Astrocyte (in vitro differentiated cells and primary cell): ENCODE measurements at regions not wholly inside any gene's neighbourhood (a gene's known extent, or its start where the extent isn't known, plus 50 kb on each side); places are given as distances from the start of the nearest gene placed in this dataset.

Experiments used
- DNase-seq: peaks from one replicate; pipeline ENCODE4 v3.0.0-alpha.2; 2010; ENCODE audit warnings: low read depth
- FAIRE-seq: peaks from 2 replicates; lab custom pipeline; 2011; peaks lifted over from hg19 to GRCh38; lab: Jason Lieb, UNC
- H2AFZ ChIP-seq: 2 replicates; pipeline ENCODE4 v1.6.0; 2012; ENCODE audit warnings: low read depth, low read length, inconsistent platforms
- H3K27ac ChIP-seq: 2 replicates; pipeline ENCODE4 v1.5.1; 2011; ENCODE audit warnings: low read depth, low read length, inconsistent platforms
- H3K27me3 ChIP-seq: 2 replicates; pipeline ENCODE4 v1.6.0; 2011; ENCODE audit warnings: low read length, inconsistent platforms; ENCODE audit not compliant: insufficient read depth
- H3K36me3 ChIP-seq: 2 replicates; pipeline ENCODE4 v1.5.1; 2011; ENCODE audit warnings: low read length, inconsistent platforms; ENCODE audit not compliant: insufficient read depth
- H3K4me1 ChIP-seq: 2 replicates; pipeline ENCODE4 v1.5.1; 2011; ENCODE audit warnings: low read length, inconsistent platforms; ENCODE audit not compliant: insufficient read depth
- H3K4me2 ChIP-seq: 2 replicates; pipeline ENCODE4 v1.6.0; 2012; ENCODE audit warnings: low read length, inconsistent platforms
- H3K4me3 ChIP-seq: 2 replicates; pipeline ENCODE4 v1.5.1; 2011; ENCODE audit warnings: low read depth, mild to moderate bottlenecking, low read length, inconsistent platforms; ENCODE audit not compliant: insufficient read depth
- H3K79me2 ChIP-seq: 2 replicates; pipeline ENCODE4 v1.6.0; 2012; ENCODE audit warnings: mild to moderate bottlenecking, low read length, inconsistent platforms; ENCODE audit not compliant: insufficient read depth
- H3K9ac ChIP-seq: 2 replicates; pipeline ENCODE4 v1.6.0; 2012; ENCODE audit warnings: mild to moderate bottlenecking, low read length, inconsistent platforms
- H3K9me3 ChIP-seq: 2 replicates; pipeline ENCODE4 v1.5.1; 2012; ENCODE audit warnings: low read depth, mild to moderate bottlenecking, low read length, inconsistent platforms; ENCODE audit not compliant: insufficient read depth
- H4K20me1 ChIP-seq: 2 replicates; pipeline ENCODE4 v1.6.0; 2012; ENCODE audit warnings: low read length, inconsistent platforms; ENCODE audit not compliant: insufficient read depth
- H3K27ac Mint-ChIP-seq: one replicate; pipeline ENCODE4 v1.8.0; 2021; ENCODE audit warnings: mild to moderate bottlenecking, mixed read lengths; ENCODE audit not compliant: unreplicated experiment
- H3K27me3 Mint-ChIP-seq: one replicate; pipeline ENCODE4 v1.8.0; 2021; ENCODE audit warnings: low read depth, mixed read lengths; ENCODE audit not compliant: unreplicated experiment
- H3K36me3 Mint-ChIP-seq: one replicate; pipeline ENCODE4 v1.8.0; 2021; ENCODE audit warnings: low read depth, mixed read lengths; ENCODE audit not compliant: unreplicated experiment
- H3K4me1 Mint-ChIP-seq: one replicate; pipeline ENCODE4 v1.8.0; 2021; ENCODE audit warnings: low read depth, mixed read lengths; ENCODE audit not compliant: unreplicated experiment
- H3K4me3 Mint-ChIP-seq: one replicate; pipeline ENCODE4 v1.8.0; 2021; ENCODE audit warnings: mild to moderate bottlenecking, moderate library complexity, mixed read lengths; ENCODE audit not compliant: unreplicated experiment
- H3K9me3 Mint-ChIP-seq: one replicate; pipeline ENCODE4 v1.8.0; 2021; ENCODE audit warnings: mild to moderate bottlenecking, mixed read lengths; ENCODE audit not compliant: unreplicated experiment
- CTCF ChIP-seq: IDR thresholded peaks from 2 replicates; pipeline ENCODE4 v1.5.1; 2011; ENCODE audit warnings: low read depth, mild to moderate bottlenecking, inconsistent platforms, low read length, moderate library complexity; ENCODE audit not compliant: insufficient read depth
- EZH2 ChIP-seq: IDR thresholded peaks from 2 replicates; pipeline ENCODE4 v1.6.1; 2012; ENCODE audit warnings: mild to moderate bottlenecking, low read length, inconsistent platforms; ENCODE audit not compliant: insufficient read depth

- Histone ChIP-seq H3K4me1 (no peaks in the 10 kb centered on the region), H3K27ac (no peak overlapping the region), H3K79me2 (no peaks in the 10 kb centered on the region), H3K36me3 (no peaks in the 10 kb centered on the region), H2AFZ (no peak overlapping the region), H3K27me3 (no peaks in the 10 kb centered on the region), H4K20me1 (no peaks in the 10 kb centered on the region), H3K9me3 (peaks cover 3% of the 10 kb centered on the region), H3K4me2 (no peak overlapping the region), H3K9ac (no peak overlapping the region), H3K4me3 (no peak overlapping the region)
- no peaks in the 10 kb centered on the region for H3K27me3 Mint-ChIP-seq
- no peaks in the 10 kb centered on the region for H3K36me3 Mint-ChIP-seq
- TF ChIP-seq CTCF, result no peak
- TF ChIP-seq EZH2, result no peak
- no peak for FAIRE-seq
- no peaks in the 10 kb centered on the region for H3K9me3 Mint-ChIP-seq
- no peak overlapping the region for H3K27ac Mint-ChIP-seq
- H3K4me3 Mint-ChIP-seq, result no peak overlapping the region
- no peak for DNase-seq
- no peaks in the 10 kb centered on the region for H3K4me1 Mint-ChIP-seq
Observed at GRCh38 chr4:189769131-189769530, 171.5 kb upstream of the FRG1 start.

- Mint-ChIP-seq H3K9me3 (peaks cover 2% of the 10 kb centered on the region), H3K27ac (no peak overlapping the region), H3K36me3 (no peaks in the 10 kb centered on the region), H3K4me1 (no peaks in the 10 kb centered on the region), H3K27me3 (no peaks in the 10 kb centered on the region), H3K4me3 (no peak overlapping the region)
- H3K79me2 ChIP-seq, result no peaks in the 10 kb centered on the region
- no peaks in the 10 kb centered on the region for H3K36me3 ChIP-seq
- TF ChIP-seq CTCF (no peak), EZH2 (no peak)
- H3K9me3 ChIP-seq, result peaks cover 5% of the 10 kb centered on the region
- H3K27ac ChIP-seq, result no peak overlapping the region
- H3K4me3 ChIP-seq, result no peak overlapping the region
- H3K27me3 ChIP-seq, result no peaks in the 10 kb centered on the region
- no peaks in the 10 kb centered on the region for H4K20me1 ChIP-seq
- H3K4me1 ChIP-seq, result no peaks in the 10 kb centered on the region
- H3K4me2 ChIP-seq, result no peak overlapping the region
- H3K9ac ChIP-seq, result no peak overlapping the region
- no peak for DNase-seq
- no peak overlapping the region for H2AFZ ChIP-seq
- FAIRE-seq, result no peak
Observed at GRCh38 chr4:189771696-189772361, 168.8 kb upstream of the FRG1 start.

- Mint-ChIP-seq H3K4me1 (no peaks in the 10 kb centered on the region), H3K27ac (no peak overlapping the region), H3K9me3 (peaks cover 4% of the 10 kb centered on the region), H3K4me3 (no peak overlapping the region), H3K36me3 (no peaks in the 10 kb centered on the region), H3K27me3 (no peaks in the 10 kb centered on the region)
- Histone ChIP-seq H3K4me2 (no peak overlapping the region), H3K27ac (no peak overlapping the region), H2AFZ (no peak overlapping the region), H4K20me1 (no peaks in the 10 kb centered on the region), H3K9ac (no peak overlapping the region), H3K4me3 (no peak overlapping the region), H3K36me3 (no peaks in the 10 kb centered on the region), H3K27me3 (no peaks in the 10 kb centered on the region), H3K9me3 (peaks cover 5% of the 10 kb centered on the region), H3K79me2 (no peaks in the 10 kb centered on the region), H3K4me1 (no peaks in the 10 kb centered on the region)
- TF ChIP-seq CTCF (no peak), EZH2 (no peak)
- DNase-seq (peak; percentile 27), FAIRE-seq (no peak)
Observed at GRCh38 chr4:189773909-189774308, 166.8 kb upstream of the FRG1 start.
